Kidney capillary endothelial cell (primary cell): ENCODE measurements at regions not wholly inside any gene's neighbourhood (a gene's known extent, or its start where the extent isn't known, plus 50 kb on each side); places are given as distances from the start of the nearest gene placed in this dataset.
A peak's percentile ranks its signal among the peaks of the same experiment; 100 is the strongest.

Source experiments
- DNase-seq: peaks from one replicate; pipeline ENCODE4 v3.0.0-alpha.2; 2018; ENCODE audit warnings: low spot score

DNA sequence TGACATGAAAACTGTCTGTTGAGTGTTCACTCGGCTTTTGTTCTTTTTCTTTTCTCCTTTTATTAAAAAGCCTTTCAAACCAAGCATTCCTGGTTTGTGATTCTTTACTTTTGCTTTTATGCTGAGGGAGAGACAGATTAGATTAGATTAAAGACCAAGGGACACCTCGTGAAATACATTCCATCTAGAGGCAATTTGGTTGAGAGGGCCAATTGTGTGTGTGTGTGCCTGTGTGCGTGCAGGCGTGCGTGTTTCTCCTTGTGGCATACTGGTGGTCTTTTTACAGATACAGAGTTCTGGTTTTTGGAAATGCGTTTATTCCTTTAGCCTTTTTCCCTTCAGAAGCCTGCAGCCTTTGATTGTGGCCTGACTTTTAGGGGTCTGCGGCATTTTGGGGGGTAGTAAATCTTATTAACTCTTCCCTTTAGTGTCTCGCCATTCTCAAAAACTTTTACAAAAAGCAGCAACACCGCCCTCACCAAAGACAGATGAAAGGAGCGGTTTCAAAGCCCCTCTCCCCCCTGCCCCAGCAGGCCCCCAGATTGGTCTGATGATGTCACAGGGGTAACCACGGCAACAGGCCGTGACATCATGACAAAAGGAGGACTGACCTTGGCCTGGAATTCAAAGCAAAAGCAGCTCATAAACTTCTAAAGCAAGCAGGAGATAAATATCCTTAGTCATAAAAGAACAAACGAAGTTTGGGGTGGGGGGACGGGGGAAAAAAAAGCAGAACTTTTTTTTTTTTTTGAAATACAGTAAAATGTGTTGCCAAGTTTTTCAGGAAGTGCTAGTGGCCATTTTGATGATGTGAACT is 84.1 kb upstream of the TBX3 start:
- DNase-seq: no peak

DNA sequence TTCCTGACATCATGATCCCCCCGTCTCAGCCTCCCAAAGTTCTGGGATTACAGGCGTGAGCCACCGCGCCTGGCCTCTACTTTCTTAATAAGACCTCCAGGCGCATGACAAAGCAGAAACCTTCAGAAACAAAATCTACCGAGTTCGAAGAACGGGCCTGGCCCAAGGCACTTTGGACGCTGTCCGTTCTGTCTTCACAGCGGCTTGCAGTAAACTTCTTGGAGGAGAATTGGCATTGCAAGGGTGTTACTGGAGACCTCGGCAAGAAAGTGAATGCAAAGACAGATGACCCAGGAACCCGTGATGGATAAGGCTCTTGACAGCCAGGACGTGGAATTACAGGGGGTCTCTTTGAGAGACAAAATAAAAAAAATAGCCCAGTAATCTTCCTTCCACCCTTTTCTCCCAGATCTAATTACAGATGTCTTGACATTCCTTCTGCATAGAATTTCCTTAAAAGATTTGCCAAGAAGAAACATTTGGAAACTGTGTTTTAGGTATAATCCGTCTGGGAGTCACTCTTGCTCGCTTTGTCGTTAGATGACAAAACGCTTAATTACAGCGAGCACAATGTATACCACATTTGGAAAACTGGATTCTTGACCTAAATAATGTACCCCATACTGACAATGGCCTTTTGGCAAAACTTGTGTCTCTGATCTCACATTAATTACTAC is 83.2 kb upstream of the TBX3 start:
- no peak for DNase-seq

DNA sequence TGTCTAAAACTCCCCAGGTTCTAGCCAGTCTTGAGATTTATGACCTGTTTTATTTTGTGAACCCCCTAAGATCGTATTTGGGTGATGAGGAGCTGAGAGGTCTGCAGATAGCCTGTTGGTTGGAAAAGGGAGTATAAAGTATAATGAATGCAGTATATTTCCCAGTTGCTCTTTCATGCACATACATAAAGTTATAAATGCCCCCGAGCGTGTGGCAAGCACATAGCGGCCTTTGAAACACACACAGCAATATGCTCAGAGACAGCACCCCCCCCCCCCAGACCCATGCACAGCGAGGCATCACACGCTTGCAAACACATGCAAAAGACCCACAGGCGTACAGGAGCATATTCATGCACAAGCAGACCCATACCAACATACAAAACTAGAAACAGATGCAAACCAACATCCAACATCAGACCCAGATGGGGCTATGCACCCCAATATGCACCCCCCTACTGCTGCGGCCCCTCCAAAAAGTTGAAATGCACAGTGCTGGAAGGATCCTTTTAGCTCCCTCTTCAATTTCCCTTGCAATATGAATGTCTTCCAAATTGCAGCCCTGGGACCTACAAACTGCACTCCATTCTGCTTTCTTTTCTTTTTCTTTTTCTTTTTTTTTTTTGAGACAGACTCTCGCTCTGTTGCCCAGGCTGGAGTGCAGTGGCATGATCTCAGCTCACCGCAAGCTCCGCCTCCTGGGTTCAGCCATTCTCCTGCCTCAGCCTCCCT is 82.2 kb upstream of the TBX3 start:
- no peak for DNase-seq

DNA sequence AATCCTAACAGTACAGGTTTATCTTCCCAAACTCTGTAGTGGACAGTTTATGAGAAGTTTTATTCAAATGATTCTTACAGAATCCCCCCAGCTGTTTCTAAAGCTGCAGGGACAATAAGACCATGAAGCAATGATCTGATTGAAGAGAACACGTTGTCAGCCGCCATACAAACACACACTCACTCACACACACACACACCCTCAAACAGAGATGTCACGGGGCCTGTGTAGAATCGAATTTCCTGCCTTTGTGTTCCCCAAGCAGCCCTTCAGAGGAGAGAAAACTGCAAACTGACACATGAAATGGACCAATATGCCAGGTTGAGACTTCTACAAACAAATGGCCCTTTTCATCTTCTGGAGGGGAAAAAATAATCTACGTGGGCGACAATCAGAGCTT is 80.5 kb upstream of the TBX3 start:
- peak; percentile 35 for DNase-seq

DNA sequence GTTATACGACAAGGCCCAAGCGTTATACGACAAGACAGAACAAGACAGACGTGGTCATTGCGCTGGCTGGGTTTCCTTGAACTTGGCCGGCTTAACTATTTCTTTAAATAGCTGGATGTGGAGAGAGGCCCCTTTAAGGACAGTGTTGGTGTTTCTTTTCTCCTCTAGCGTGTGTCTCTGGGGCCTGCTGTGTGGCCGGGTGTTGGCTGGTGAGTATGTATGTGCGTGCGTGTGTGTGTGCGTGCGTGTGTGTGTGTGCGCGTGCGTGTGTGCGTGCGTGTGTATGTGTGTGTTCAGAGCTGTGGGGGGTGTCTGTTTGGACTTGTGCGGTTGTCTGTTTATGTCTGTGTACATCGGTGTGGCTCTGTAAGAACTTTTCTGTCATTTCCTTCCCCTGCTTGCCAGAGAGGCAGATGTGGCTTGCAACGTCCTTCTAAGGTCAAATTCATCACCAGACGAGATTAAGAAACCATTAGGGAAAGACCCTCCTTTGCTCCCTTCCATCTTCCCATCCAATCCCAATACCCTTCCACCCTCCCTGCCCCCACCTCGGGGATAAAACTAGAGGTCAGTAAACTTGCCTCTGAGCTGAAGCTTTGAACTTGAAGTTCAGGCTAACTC is 78.6 kb upstream of the TBX3 start:
- DNase-seq: no peak

DNA sequence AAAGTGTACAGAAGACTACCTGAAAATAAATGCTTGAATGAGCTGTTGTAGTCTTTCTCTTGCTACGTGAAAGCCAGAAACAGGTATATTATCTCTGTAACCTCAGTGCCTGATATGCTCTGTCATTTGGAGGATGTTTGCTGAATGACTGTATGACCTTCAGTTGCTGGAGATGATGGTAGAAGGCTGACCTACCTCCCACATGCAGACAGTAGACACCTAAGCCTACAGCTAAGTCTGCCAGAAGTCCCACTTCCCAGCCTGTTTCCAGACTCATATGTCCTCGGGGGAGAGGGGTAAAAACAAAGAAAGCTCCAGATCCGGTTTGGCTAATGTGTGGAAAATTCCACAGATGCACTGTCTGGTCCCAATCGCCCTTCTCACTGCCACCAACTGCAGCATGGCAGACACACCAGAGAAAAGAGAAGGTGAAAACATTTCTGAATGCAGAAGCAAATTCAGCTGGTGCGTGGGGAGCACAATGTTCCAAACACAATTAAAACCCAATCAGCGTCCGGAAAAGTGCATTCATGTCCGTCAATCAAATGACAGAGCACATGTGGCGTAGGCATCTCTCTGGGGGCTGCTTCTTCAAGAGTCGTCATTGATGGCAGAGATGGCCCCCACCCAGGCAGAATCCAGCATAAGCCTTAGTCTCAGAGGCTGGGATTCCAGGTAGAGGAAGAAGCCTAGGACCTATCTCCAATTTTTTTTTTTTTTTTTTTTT is 76.3 kb upstream of the TBX3 start:
- DNase-seq: no peak

DNA sequence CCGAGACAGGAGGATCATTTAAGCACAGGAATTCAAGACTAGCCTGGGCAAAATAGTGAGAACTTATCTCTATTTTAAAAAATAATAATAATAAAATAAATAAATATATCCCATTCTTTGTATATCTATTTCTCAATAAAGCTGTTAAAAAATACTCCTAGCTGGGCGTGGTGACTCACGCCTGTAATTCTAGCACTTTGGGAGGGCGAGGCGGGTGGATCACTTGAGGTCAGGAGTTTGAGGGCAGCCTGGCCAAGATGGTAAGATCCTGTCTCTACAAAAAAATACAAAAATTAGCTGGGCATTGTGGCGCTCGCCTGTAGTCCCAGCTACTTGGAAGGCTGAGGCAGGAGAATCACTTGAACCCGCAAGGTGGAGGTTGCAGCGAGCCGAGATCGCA is 75.7 kb upstream of the TBX3 start:
- no peak for DNase-seq

DNA sequence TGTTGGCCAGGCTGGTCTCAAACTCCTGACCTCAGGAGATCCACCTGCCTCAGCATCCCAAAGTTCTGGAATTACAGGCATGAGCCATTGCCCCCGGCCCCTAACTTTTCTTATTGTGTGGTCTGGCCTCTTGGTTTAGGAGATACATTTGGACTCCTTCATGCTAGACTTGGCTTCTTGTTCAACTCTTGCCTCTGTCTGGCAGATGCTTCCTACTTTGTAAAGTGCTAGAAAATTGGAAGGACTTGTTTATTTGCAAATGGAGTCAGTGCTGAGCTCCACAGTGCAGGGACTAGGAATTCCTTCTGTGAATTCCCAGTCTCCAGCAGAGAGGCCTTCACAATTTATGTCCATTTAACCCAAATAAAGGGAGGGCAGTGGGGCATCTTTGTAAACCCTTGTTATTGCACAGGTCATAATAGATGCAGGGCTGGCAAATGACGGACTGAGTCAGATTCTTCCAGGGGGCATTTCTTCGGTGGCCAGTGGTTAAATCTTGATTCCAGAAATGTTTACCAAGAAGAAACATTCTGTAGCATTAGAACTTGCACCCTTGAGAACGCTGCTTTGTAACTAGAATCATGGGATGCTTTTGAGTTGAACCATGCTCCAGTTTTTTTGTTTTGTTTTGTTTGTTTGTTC is 73.8 kb upstream of the TBX3 start:
- no peak for DNase-seq

DNA sequence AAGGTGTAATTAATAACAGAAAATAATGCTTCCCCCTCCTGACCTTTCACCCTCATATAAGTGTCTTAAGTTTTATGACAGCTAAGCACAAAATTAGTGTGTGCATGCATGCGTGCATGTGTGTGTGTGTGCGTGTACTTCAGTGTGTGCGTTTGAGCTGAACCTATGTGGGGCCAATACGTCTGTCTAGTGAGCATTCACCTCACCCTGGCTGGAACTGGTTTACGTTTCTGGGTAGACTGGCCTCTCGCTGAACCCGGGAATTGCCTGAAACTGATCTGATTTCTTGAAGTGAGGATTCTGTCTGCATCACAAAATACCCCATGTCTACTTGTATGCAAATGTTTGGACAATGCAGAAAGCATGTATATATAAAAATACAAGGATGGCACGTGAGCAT is 68.2 kb upstream of the TBX3 start:
- DNase-seq: no peak

DNA sequence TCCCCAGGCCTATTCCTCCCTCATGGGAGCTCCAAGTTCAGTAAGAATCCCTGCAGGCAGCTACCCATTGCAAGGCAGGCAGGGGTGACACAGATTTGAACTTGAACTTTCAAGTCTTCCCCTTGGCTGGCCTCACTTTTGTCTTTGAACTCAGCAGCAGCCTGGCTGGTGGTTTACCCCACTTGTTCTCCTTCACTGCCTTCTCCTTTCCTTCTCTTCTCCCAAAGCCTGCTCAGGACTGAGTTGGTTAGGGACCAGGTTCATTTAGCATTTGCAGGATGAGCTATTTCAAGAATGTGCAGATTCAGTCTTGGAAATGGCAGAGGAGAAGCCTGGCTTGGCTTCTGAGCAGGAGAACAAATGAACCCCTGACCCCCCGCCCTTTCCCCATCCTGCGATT is 67.7 kb upstream of the TBX3 start:
- no peak for DNase-seq

DNA sequence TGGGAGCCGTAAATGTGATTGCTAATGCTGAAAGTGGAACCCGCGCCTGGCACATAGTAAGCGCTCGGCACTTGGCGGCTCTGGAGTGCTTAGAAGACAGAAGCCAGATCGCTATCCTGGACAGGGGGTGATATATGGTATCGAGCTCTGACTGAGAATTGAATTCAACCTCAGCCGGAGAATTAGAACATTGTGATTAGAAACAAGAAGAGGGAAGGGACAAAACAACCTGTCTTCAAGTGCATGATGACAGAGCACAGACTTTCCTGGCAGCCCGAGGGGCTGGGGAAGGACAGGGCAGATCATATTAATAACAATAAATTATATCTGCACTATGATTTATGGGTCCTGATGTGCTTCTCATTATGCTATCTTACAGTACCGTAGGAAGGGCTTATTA is 66.9 kb upstream of the TBX3 start:
- no peak for DNase-seq

DNA sequence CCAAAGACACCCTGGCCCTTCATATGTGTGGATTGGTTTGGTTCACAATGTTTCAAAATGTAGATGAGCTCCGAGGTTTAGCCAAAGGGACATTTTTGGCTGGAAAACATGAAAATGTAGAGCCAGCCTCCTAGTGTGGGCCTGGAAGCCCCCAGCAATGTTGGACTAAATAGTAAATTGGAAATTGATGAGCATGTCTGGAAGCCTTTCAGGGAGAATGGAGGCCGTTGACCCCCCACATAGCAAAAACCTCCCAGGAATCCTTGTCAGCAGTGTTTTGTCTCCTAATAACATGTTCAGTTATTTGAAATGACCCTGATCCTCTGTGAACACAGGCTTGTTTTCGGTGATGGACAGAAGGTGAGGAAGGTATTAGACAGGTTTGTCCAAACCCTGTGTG is 65.1 kb upstream of the TBX3 start:
- no peak for DNase-seq

DNA sequence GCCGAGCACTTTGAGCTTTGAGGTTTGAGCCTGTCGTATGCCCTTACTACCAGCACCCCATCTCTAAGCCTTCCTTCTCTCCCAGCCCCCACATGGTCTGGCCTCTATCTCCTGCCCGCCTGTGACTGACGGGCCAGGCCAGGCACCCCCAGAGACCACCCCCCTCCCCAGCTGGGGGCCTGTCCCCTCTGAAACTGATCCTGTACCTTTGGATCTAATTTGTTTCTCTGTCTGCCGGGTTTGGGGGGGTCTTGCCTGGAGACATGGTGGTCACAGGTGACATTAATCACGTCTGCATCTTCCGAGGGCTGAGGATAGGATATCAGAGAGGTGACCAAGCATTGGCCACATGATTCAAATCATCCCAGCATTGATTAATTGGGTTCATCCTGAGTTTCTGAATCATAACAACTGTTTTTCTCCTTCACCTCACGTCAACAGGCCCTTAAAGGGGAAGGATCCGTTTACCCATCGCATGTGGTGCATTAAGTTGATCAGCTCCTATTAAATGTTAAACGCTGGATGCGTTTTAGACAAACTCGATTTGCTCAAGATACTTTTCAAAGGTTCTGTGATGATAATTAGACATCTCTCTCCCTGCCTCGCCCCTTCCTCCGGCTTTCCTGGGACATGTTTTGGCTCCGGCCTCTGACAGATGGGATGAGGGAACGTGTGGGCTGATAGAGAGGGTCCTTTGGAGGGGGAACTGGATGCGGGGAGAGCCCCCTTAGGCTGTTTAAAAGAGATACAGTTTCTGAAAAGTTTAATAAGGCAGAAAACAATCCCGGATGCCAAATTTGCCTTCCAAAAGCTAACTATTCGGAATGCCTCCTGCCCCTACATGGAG is 63.3 kb upstream of the TBX3 start:
- DNase-seq: no peak

DNA sequence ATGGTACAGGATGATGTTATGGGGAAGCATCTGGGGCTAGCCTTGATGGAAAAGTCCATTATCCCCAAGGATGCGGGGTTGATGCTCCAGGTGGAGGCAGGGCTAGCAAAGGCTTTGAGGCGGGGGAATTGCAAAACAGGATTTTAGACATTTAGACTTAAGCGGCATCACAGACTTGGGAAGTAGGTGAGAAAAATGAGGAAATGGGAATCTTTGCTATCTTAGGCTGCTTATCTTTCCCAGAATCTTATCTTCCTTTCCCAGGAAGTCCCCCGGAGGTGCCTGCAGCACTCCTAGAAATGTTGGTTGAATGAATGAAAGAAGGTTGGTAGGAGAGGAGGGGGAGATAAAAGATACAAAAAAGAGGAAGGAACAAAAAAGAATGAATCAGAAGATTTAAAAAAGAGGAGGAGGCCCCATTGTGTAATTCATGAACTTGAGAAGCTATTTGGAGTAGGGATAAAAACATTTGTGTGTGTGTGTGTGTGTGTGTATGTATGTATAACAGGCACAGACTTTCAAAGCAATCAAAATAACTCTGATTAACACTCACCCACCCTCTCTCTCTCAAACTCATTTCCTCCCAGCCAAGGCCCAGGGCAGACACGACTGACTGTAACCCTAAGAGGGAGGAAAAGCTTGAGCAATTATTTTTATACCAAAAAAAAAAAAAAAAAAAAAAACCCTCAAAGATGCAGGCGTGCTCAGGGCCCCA is 62.5 kb upstream of the TBX3 start:
- no peak for DNase-seq

DNA sequence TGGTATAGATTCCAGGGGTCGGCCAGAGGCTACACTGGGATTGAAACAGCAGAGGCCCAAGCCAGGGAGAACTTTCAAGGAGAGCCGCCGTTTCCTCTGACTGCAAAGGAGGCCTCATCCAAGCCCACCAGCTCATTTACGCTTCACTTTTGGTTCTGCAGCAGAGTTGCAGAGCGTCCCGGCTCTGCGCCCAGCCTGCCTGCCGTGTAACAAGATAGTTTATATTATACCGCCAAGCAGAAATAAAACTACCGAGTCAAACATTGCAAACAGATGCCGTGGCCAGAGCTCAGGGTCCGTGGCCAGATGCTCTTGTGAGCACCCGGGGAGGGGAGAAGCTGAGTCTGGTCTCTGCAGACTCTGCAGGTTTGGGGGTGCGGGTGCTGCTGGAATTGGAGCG is 60.7 kb upstream of the TBX3 start:
- DNase-seq: no peak

DNA sequence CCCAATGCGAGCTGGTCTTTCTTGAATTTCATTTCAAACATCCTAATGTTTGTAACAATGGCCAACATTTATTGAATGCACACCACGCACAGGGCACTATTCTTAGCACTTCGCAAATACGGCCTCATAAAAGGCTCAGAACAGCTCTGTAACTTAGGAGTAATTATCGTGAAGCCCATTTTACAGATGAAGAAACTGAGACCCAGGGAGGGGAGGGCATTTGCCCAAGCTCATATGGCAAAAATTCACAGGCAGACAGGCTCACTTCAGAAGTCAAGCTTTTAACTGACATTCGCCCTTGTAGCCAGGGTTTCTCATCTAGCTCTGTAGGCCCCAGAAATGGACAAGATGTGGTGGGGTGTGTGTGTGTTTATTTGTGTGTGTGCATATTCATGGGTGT is 60.3 kb upstream of the TBX3 start:
- no peak for DNase-seq

DNA sequence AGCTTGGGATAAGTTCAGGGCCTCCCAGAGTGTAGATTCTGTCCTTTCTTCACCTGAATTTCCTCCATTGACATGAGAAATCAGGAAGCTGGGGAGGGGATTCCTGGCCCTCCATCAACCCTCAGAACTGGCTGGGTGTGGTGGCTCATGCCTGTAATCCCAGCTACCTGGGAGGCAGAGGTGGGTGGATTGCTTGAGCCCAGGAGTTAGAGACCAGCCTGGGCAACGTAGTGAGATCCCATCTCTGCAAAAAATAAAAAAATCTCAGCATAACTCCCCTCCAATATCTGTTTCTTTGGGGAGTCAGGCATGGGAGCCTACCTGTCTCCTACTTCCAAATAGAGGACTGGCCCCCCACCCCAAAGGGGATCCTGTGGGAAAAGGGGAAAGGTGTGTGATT is 59.8 kb upstream of the TBX3 start:
- DNase-seq: no peak

DNA sequence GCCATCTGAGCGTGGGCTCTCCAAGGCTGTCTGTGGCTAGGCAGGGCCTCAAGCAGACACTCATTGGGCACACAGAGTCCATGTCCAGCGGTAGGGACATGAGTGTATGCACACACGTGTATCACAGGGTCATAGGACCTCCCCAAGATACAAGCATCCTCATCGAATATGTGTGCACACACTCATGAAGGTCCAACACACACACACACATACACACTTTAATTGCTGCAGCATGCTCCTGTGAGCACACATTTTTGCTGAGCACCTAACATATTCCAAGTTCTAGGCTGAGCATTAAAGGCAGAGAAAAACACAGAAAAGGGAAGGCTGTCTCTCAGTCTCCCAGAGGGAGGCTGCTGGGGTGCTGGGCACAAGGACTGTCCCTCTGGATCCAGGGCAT is 59.3 kb upstream of the TBX3 start:
- DNase-seq: no peak

DNA sequence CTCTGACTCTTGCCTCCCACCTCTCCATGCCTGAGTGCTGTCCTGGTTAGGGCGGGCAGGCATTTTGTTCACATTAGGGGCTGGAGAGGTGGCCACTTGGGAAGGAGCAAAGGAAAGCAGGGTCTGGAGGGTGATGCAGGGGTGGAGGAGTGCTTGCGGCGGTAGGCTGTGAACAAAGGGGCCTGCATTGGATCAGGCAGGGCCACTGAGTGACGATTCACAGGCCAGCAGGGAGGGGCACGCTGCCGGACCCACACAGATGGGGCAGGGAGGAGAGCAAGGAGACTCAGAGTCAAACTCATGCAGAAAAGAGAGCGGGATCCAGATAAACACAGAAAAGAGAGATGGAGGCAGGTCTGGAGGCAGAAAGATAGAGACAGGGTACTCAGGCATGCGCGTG is 58.4 kb upstream of the TBX3 start:
- no peak for DNase-seq

DNA sequence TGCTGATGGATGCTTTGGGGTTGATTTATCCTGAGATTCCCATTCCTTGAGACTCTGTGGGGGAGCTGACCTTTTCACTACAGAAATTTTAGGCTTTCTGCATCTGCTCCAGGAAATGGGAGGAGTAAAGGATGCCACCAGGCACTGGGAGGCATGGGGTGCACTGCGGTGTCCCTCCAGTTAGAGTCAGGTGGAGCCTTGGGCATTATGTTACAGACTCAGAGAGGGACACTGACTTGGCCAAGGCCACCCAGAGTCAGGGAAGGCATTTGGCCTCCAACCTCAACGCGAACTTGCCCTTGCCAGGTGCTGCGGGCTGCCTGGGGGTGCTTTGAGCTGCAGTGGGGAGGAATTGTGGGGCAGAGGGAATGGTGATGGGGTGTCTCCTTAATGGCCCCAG is 58.0 kb upstream of the TBX3 start:
- DNase-seq: no peak
